ENCODE measurements at regions not wholly inside any gene's neighbourhood (a gene's known extent, or its start where the extent isn't known, plus 50 kb on each side); places are given as distances from the start of the nearest gene placed in this dataset.

DNA sequence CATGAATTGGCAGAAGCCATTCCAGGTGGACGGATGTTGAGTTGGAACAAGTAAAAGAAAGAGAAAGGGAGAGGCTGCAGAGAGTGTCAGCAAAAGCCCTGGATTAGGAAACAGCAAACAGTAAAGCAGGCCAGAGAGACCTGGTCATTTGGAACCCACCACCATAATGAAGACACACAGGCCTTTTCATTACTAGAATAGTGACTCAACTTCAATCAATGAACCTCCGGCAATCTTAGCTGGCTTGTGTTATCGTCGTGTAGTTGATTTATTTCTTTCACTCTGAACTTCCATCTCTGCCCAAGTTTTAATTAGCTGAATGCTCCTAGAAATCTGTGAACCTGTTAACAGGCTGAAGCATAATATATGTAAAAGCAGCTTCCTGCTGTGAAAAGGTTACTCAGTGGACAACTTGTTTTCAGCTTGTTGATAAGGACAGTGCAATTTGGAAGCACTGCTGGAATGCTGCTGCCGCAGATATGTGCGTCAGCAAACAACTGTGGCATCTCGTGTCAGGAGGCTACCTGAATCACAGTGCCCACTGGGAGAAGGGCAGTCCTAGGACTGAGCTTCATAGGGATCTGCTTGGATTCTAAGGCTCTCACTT, 68.8 kb downstream of the SPANXN4 start:
- no peak for ATAC-seq
- Mint-ChIP-seq H3K4me3 (no peak overlapping the region), H3K36me3 (peaks cover 23% of the 10 kb centered on the region), H3K4me1 (no peaks in the 10 kb centered on the region), H3K27me3 (ENCODE audit: low read depth) (no peaks in the 10 kb centered on the region; the same call in none of the 2 replicates), H3K27ac (no peak overlapping the region), H3K9me3 (peaks cover 72% of the 10 kb centered on the region)
- DNase-seq (ENCODE audit: low spot score): no peak
- ChIA-PET POLR2A (no interaction called here), CTCF (no interaction called here)
- TF ChIP-seq, protein P1, sequence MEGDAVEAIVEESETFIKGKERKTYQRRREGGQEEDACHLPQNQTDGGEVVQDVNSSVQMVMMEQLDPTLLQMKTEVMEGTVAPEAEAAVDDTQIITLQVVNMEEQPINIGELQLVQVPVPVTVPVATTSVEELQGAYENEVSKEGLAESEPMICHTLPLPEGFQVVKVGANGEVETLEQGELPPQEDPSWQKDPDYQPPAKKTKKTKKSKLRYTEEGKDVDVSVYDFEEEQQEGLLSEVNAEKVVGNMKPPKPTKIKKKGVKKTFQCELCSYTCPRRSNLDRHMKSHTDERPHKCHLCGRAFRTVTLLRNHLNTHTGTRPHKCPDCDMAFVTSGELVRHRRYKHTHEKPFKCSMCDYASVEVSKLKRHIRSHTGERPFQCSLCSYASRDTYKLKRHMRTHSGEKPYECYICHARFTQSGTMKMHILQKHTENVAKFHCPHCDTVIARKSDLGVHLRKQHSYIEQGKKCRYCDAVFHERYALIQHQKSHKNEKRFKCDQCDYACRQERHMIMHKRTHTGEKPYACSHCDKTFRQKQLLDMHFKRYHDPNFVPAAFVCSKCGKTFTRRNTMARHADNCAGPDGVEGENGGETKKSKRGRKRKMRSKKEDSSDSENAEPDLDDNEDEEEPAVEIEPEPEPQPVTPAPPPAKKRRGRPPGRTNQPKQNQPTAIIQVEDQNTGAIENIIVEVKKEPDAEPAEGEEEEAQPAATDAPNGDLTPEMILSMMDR (IDR thresholded peaks at IDR 0.05): no peak
- no peak for TF ChIP-seq ZNF219 (CRISPR knock-in tag; IDR thresholded peaks at IDR 0.05; ENCODE audit: borderline replicate concordance)
- TF ChIP-seq, protein P2, sequence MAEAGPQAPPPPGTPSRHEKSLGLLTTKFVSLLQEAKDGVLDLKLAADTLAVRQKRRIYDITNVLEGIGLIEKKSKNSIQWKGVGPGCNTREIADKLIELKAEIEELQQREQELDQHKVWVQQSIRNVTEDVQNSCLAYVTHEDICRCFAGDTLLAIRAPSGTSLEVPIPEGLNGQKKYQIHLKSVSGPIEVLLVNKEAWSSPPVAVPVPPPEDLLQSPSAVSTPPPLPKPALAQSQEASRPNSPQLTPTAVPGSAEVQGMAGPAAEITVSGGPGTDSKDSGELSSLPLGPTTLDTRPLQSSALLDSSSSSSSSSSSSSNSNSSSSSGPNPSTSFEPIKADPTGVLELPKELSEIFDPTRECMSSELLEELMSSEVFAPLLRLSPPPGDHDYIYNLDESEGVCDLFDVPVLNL (CRISPR knock-in tag; IDR thresholded peaks at IDR 0.05; ENCODE audit: borderline replicate concordance, low read depth): no peak
- TF ChIP-seq ZNF423 (CRISPR knock-in tag; IDR thresholded peaks at IDR 0.05): no peak
- TF ChIP-seq, protein P3, sequence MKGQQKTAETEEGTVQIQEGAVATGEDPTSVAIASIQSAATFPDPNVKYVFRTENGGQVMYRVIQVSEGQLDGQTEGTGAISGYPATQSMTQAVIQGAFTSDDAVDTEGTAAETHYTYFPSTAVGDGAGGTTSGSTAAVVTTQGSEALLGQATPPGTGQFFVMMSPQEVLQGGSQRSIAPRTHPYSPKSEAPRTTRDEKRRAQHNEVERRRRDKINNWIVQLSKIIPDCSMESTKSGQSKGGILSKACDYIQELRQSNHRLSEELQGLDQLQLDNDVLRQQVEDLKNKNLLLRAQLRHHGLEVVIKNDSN (CRISPR knock-in tag; IDR thresholded peaks at IDR 0.05): no peak
- TF ChIP-seq SMAD3 (CRISPR knock-in tag; IDR thresholded peaks at IDR 0.05; ENCODE audit: borderline replicate concordance): no peak
- no peak for TF ChIP-seq ZNF138 (CRISPR knock-in tag; conservative IDR thresholded peaks at IDR 0.05)
- TF ChIP-seq ZNF121 (CRISPR knock-in tag; IDR thresholded peaks at IDR 0.05): no peak
- TF ChIP-seq, protein P4, sequence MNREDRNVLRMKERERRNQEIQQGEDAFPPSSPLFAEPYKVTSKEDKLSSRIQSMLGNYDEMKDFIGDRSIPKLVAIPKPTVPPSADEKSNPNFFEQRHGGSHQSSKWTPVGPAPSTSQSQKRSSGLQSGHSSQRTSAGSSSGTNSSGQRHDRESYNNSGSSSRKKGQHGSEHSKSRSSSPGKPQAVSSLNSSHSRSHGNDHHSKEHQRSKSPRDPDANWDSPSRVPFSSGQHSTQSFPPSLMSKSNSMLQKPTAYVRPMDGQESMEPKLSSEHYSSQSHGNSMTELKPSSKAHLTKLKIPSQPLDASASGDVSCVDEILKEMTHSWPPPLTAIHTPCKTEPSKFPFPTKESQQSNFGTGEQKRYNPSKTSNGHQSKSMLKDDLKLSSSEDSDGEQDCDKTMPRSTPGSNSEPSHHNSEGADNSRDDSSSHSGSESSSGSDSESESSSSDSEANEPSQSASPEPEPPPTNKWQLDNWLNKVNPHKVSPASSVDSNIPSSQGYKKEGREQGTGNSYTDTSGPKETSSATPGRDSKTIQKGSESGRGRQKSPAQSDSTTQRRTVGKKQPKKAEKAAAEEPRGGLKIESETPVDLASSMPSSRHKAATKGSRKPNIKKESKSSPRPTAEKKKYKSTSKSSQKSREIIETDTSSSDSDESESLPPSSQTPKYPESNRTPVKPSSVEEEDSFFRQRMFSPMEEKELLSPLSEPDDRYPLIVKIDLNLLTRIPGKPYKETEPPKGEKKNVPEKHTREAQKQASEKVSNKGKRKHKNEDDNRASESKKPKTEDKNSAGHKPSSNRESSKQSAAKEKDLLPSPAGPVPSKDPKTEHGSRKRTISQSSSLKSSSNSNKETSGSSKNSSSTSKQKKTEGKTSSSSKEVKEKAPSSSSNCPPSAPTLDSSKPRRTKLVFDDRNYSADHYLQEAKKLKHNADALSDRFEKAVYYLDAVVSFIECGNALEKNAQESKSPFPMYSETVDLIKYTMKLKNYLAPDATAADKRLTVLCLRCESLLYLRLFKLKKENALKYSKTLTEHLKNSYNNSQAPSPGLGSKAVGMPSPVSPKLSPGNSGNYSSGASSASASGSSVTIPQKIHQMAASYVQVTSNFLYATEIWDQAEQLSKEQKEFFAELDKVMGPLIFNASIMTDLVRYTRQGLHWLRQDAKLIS (CRISPR knock-in tag; IDR thresholded peaks at IDR 0.05; ENCODE audit: borderline replicate concordance): no peak
- TF ChIP-seq ZNF232 (CRISPR knock-in tag; IDR thresholded peaks at IDR 0.05): no peak
- TF ChIP-seq ATF1 (CRISPR knock-in tag; IDR thresholded peaks at IDR 0.05): no peak
- no peak for TF ChIP-seq EMX1 (CRISPR knock-in tag; IDR thresholded peaks at IDR 0.05)
- TF ChIP-seq NR1H2 (CRISPR knock-in tag; IDR thresholded peaks at IDR 0.05): no peak
- TF ChIP-seq, protein P5, sequence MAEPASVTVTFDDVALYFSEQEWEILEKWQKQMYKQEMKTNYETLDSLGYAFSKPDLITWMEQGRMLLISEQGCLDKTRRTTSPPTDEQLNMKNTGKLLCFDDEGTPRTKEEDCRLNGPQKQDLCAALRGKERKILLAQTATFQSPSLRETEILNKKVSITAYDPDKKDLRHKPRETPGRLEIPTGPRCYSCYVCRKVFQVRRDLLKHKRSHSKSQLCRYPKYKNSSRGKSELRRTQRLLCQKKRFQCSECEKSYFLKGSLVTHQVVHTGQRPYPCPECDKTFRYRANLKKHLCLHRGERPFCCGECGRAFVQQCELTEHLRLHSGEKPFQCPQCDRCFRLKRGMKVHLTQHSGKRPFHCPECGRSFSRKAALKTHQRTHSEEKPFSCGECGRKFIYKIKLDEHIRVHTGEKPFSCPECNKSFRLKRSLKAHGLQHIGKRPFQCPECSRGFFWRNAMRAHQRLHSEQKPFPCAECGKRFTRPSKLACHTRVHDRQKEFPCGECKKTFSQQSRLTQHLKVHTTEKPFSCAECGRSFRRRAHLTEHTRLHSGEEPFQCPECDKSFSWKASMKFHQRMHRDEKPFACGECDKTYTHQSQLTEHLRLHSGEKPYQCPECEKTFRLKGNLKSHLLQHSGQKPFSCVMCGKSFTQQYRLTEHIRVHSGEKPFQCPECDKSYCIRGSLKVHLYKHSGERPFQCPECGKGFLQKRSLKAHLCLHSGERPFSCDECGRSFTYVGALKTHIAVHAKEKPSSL (CRISPR knock-in tag; conservative IDR thresholded peaks at IDR 0.05): no peak
- no peak for TF ChIP-seq ZNF396 (CRISPR knock-in tag; IDR thresholded peaks at IDR 0.05; ENCODE audit: borderline replicate concordance)

Data from WTC11 (cell line).